ENCODE measurements at regions not wholly inside any gene's neighbourhood (a gene's known extent, or its start where the extent isn't known, plus 50 kb on each side); places are given as distances from the start of the nearest gene placed in this dataset.
A peak's percentile ranks its signal among the peaks of the same experiment; 100 is the strongest.

- DNase-seq (ENCODE audit: low read depth) = no peak
Observed at GRCh38 chr6:156410649-156411048, 366.5 kb upstream of the ARID1B start.

- DNase-seq (ENCODE audit: low read depth) = no peak
Observed at GRCh38 chr6:156408655-156409054, 368.5 kb upstream of the ARID1B start.

DNA sequence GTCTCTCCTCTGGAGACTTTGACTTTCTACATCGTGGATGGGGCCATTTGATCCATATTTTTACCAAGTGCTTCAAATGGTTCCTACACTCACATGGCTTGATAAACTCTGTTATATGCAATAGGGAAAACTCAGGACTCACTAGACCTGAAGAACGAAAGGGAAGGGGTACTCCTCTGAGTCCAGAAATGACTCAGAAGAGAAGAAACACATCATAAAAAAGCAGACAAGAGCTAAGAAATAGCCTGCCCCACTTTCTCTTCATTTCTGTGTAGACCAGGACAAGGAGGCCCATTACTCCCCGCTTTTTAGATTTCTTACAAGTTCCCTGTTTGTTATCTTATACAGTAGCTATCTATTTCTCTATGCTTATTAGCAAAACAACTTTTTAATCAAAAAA lies 369.8 kb upstream of the ARID1B start:
- DNase-seq (ENCODE audit: low read depth) = no peak

- no peak for DNase-seq (ENCODE audit: low read depth)
Observed at GRCh38 chr6:156406688-156407087, 370.5 kb upstream of the ARID1B start.

DNA sequence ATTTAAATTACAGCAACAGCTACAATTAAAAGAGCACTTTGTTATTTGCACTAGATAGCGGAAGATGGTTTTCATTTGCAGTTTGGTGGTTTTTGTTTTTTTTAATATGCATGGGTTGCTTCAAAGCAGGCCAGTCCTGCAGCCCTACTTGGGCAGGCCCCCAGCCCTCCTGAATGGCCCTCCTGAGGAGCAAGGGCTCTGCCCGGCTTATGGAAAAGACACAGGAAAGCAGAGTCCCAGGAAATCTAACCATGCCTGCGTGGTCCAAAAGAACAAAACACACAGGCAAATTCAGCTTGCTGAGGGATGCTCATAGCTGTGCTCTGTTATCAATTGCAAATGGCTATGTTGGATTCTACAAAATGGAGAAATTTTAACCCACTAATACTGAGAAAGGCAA lies 371.1 kb upstream of the ARID1B start:
- no peak for DNase-seq (ENCODE audit: low read depth)

DNA sequence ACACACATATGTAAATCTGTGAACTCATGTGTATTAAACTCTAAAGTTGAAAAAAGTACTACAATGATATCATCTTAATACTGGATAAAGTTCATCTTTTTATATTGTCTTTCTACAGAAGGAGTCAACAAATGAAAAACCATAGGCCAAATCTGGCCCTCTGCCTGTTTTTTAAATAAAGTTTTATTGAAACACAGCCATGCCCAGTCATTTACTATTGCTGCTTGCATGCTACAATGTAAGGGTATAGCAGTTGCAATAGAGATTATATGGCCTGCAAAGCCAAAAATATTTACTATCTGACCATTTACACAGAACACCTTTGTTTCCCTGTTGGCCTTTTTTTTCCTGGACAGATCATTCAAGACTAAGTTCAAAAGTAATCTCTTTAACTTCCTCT lies 374.6 kb upstream of the ARID1B start:
- no peak for DNase-seq (ENCODE audit: low read depth)

DNA sequence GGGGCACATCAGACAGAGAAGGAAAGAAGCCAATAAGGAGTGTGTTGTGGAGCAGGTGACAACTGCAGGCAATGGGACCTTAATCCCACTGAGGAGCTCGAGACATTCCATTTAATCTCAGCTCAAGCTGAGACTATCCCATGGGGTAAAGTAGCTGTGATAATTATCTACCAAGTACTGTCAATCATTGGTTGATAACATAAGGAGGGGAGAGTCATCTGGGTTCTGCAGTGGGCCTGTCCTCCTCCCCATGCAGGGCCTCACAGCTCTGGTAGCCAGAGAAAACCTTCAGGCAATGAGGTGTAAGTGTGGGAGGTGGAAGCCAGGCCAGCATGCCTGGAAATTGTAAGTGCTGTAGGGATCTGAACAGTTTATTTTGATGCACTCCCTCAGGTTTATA lies 375.0 kb upstream of the ARID1B start:
- DNase-seq (ENCODE audit: low read depth) = no peak

DNA sequence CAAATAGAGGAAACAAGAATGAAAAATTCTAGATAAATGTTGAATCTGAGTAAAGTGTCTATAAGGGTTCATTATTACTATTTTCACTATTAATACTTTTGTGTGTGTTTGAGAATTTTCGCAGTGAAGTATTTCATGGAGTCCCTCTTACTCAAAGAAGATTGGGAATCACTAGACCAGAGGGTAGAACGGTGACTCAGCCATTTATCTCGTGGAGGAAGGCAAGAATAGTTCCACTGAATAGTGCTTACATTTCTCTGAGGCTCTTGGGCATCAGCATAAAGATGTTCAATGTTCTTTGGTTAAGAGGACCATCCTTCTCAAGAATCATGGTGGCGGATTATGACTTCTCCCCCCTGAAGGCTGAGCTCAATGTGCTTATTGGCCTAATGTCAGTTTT lies 376.7 kb upstream of the ARID1B start:
- DNase-seq (ENCODE audit: low read depth) = no peak

- DNase-seq (ENCODE audit: low read depth) = no peak
Observed at GRCh38 chr6:156398966-156399365, 378.2 kb upstream of the ARID1B start.

- no peak for DNase-seq (ENCODE audit: low read depth)
Observed at GRCh38 chr6:156398371-156398770, 378.8 kb upstream of the ARID1B start.

- no peak for DNase-seq (ENCODE audit: low read depth)
Observed at GRCh38 chr6:156396791-156397418, 380.3 kb upstream of the ARID1B start.

DNA sequence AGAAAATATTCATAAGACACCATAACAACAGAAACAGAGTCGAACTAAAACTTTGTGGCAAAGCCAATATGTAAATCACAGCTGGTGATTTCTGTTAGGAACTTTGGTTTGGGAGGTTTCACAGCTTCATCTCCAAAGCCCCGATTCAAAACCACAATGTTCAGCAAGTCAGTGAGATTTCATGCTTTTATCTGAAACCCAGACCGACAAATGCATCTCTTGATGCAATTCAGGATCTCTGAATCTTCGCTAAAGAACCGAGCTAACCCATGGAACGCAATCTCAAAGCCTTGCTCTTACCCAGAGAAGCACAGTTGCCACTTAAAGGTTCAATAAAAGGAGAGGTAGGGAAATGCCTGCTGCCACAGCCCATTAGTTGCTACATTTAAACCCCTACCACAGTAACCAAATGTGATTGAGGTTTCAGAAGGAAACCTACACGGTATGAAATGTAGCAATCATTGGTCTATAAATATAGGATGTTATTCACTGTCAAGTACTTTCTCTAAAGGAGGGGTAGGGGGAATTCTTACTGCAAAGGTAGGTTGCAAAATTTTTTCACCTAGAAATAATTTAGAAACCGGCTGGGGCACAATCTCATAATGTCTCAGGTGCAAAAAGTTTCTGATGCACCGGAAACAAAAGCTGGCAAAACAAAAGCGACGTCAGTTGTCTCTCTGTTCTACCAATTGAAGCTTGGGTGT lies 381.0 kb upstream of the ARID1B start:
- no peak for DNase-seq (ENCODE audit: low read depth)

DNA sequence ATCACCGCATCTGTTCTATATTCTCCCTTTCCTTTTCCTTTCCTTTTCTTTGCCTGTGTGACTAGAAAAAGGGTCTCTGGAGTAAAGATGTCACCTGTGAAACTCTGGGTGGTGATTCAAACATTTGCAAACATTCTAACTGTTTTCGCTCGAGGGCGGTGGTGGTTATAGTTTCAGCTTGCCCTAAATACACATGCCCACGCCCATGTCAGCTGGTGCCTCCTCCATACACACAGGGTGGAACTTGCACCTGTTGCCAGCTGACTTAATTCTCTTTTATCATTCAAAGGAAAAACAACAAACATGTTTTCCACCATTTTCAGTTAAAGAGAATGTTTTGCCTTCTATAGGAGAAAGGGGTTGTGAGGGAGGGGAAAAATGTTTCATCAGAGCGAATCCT lies 381.9 kb upstream of the ARID1B start:
- no peak for DNase-seq (ENCODE audit: low read depth)

DNA sequence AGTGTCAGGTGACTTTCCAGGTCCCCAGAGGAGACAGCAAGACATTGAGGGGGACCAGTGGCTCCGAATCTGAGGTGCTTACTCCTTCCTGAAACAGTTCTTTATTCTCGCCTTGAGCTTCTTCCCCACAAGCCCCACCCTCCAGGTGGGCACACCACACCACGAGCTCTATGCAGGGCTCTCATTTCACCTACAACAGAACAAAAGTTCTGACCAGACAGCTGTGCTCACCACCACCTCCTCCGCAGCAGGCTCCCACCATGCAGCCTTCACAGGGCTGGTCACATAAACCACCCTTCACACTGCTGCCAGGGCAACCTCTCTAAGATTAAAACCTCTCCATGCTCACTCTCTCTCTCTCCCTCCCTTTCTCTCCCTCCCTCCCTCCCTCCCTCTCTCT lies 384.5 kb upstream of the ARID1B start:
- no peak for DNase-seq (ENCODE audit: low read depth)

- DNase-seq (ENCODE audit: low read depth) = no peak
Observed at GRCh38 chr6:156391977-156392376, 385.2 kb upstream of the ARID1B start.

- no peak for DNase-seq (ENCODE audit: low read depth)
Observed at GRCh38 chr6:156391061-156391672, 386.0 kb upstream of the ARID1B start.

DNA sequence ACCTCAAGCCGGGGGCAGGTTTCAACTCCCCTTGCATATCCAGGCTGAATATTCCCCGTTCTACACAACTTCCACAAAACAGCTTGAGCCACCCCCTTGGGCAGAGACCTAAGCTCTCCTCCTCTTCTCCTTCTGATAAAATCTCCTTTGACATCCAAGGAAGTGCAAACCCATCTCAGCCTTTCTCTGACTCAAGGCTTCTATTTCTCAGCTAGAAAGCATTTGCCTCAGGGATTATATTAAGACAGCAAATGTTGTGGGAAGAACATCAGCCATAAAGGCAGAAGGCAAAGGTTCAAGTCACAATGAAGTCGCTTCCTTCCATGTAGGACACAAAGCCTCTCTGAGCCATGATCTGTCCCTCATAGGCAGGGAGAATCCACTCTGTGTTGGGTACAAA lies 386.6 kb upstream of the ARID1B start:
- no peak for DNase-seq (ENCODE audit: low read depth)

- DNase-seq (ENCODE audit: low read depth) = no peak
Observed at GRCh38 chr6:156389296-156389695, 387.9 kb upstream of the ARID1B start.

DNA sequence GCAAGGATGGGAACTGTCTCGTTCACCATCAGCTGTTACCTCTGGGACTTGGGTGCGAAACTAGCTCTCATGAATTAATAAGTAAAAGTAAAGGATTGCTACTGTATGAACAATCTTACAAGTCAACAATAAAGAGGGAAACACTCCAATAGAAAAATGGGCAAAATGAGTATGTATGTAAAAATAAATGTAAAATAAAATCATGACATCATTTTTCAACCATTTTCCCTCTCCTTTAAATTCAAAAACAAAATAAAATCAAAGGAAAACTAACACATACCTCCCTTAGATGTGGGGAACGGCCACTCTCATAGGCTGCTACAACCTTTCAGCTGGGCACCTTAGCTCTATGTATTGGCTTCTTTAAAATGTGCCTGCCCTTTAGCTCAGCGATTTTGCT lies 389.7 kb upstream of the ARID1B start:
- no peak for DNase-seq (ENCODE audit: low read depth)

DNA sequence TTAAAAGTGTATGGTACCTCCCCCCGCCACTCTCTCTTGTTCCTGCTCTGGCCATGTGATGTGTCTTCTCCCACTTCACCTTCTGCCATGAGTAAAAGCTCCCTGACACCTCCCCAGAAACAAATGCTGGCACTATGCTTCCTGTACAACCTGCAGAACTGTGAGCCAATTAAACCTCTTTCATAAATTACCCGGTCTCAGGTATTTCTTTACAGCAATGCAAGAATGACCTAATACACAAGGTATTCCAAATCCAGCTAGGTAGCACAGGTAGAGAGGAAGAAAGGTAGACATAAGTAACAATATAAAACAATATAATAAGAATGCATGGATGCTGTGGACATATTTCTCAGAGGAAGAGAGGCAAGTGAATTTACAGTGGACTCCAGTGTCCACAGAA lies 394.1 kb upstream of the ARID1B start:
- DNase-seq (ENCODE audit: low read depth) = no peak

DNA sequence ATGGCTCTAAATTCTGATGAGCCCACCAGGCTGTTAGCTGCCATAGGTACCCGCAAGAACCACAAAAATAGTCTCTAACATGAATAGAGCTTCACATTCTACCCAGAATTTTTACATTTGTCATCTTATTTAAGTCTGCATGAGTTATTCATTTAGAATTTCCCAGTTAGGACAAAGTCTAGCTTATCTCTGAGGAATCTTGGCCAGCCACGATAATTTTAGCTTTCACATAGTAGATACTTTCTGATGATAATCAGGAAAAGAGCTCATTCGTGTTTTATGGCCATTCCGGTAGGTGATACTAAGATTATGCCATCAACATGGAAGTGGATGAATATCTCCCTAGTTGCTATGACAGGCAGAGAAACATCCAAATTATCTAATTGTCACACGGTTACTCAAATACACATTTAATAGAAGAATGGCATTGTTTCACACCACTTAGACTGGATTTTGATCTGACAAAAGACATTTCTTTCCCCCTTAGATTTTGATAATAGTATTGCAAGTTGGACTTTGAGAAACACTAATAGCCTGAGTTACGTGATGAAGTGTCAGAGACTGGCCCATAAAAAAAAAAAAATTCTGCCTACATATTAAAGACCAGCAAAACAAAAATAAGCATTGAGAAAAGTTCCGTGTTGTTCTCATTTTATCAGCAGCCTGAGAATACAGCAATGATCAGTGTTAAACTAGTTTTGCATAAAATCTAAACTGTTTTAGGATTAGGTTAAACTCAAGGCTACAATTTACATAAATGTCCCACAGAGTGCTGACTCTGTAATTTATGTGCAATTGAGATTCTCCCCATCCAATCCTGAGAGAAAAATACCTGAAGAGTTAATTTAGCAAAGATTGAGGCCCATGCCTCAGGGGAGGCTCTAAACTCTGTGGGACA lies 397.5 kb upstream of the ARID1B start:
- peak; percentile 23 for DNase-seq (ENCODE audit: low read depth)

GRCh38 chr6:156378853-156379252 lies 398.3 kb upstream of the ARID1B start:
- no peak for DNase-seq (ENCODE audit: low read depth)

- no peak for DNase-seq (ENCODE audit: low read depth)
Observed at GRCh38 chr6:156376091-156376490, 401.1 kb upstream of the ARID1B start.

Data from non-pigmented ciliary epithelial cell (primary cell).